ENCODE measurements at regions not wholly inside any gene's neighbourhood (a gene's known extent, or its start where the extent isn't known, plus 50 kb on each side); places are given as distances from the start of the nearest gene placed in this dataset.

DNA sequence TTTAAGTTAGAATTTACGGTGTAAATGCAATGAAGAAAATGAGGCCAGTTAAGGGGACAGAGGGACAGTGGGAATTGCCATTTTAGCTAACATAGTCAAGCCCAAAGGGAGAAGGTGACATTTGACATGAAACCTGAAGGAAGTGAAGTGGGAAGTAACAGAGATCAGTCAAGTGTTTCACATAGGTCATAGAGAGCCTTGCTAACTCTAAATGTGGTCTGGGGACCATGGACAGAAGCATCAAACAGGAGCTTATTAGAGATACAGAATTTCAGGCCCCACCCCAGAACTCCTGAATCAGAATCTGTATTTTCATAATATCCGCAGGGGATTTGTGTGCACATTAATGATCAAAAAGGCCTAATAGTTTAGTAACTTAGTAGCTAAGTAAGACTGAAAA lies 393.7 kb downstream of the FRK start:
- TF ChIP-seq MAX (IDR thresholded peaks at IDR 0.05; ENCODE audit: low read depth) (no peak), TAF1 (IDR thresholded peaks at IDR 0.05; ENCODE audit: borderline replicate concordance, low read depth, low read length) (no peak), NFIC (IDR thresholded peaks at IDR 0.05; ENCODE audit: borderline replicate concordance) (no peak), REST (IDR thresholded peaks at IDR 0.05; ENCODE audit: low read depth, low read length) (no peak)
- TF ChIP-seq, protein P1, sequence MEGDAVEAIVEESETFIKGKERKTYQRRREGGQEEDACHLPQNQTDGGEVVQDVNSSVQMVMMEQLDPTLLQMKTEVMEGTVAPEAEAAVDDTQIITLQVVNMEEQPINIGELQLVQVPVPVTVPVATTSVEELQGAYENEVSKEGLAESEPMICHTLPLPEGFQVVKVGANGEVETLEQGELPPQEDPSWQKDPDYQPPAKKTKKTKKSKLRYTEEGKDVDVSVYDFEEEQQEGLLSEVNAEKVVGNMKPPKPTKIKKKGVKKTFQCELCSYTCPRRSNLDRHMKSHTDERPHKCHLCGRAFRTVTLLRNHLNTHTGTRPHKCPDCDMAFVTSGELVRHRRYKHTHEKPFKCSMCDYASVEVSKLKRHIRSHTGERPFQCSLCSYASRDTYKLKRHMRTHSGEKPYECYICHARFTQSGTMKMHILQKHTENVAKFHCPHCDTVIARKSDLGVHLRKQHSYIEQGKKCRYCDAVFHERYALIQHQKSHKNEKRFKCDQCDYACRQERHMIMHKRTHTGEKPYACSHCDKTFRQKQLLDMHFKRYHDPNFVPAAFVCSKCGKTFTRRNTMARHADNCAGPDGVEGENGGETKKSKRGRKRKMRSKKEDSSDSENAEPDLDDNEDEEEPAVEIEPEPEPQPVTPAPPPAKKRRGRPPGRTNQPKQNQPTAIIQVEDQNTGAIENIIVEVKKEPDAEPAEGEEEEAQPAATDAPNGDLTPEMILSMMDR (IDR thresholded peaks at IDR 0.05) = no peak
- TF ChIP-seq, protein P2, sequence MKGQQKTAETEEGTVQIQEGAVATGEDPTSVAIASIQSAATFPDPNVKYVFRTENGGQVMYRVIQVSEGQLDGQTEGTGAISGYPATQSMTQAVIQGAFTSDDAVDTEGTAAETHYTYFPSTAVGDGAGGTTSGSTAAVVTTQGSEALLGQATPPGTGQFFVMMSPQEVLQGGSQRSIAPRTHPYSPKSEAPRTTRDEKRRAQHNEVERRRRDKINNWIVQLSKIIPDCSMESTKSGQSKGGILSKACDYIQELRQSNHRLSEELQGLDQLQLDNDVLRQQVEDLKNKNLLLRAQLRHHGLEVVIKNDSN (IDR thresholded peaks at IDR 0.05; ENCODE audit: borderline replicate concordance, low read depth) = no peak

Measured in SK-N-SH (cell line).